HG03108 (cell line): ENCODE measurements at regions not wholly inside any gene's neighbourhood (a gene's known extent, or its start where the extent isn't known, plus 50 kb on each side); places are given as distances from the start of the nearest gene placed in this dataset.

ENCODE experiments used
- ATAC-seq: cut with Tn5 transposase; IDR thresholded peaks from one replicate; pipeline ENCODE4 v1.9.1; 2021; ENCODE audit warnings: moderate library complexity; ENCODE audit not compliant: unreplicated experiment

GRCh38 chr14:52380294-52380693 lies 66.2 kb downstream of the PTGER2 start:
- peak; percentile 99 for ATAC-seq
